Loucy (cell line): ENCODE measurements at regions not wholly inside any gene's neighbourhood (a gene's known extent, or its start where the extent isn't known, plus 50 kb on each side); places are given as distances from the start of the nearest gene placed in this dataset.

Experiments used
- H2AFZ ChIP-seq: fragments of 200-600 bp; sonication (generic); 2 replicates; pipeline ENCODE4 v1.6.0; 2016; ENCODE audit warnings: antibody characterized with exemption, mild to moderate bottlenecking, low read length, moderate library complexity
- H3F3A ChIP-seq: fragments of 200-600 bp; 2 replicates; pipeline ENCODE4 v1.6.0; 2016; ENCODE audit warnings: antibody characterized with exemption, low read depth, mild to moderate bottlenecking
- H3K27me3 ChIP-seq: fragments of 200-600 bp; sonication (generic); 2 replicates; pipeline ENCODE4 v1.6.1; 2014; ENCODE audit warnings: low read length, mild to moderate bottlenecking; ENCODE audit not compliant: insufficient read depth, poor library complexity, severe bottlenecking
- H3K36me3 ChIP-seq: fragments of 200-600 bp; sonication (generic); 2 replicates; pipeline ENCODE4 v1.6.1; 2016; ENCODE audit warnings: low read length; ENCODE audit not compliant: insufficient read depth
- H3K4me1 ChIP-seq: fragments of 200-600 bp; sonication (generic); 2 replicates; pipeline ENCODE4 v1.5.1; 2014; ENCODE audit warnings: low read length, mild to moderate bottlenecking; ENCODE audit not compliant: insufficient read depth, poor library complexity, severe bottlenecking
- H3K4me2 ChIP-seq: fragments of 200-600 bp; sonication (generic); 2 replicates; pipeline ENCODE4 v1.6.0; 2014; ENCODE audit warnings: antibody characterized with exemption, low read length, low read depth, mild to moderate bottlenecking; ENCODE audit not compliant: poor library complexity, severe bottlenecking
- H3K4me3 ChIP-seq: fragments of 200-600 bp; sonication (generic); 2 replicates; pipeline ENCODE4 v1.5.1; 2014; ENCODE audit warnings: low read length, mild to moderate bottlenecking, mixed read lengths; ENCODE audit not compliant: poor library complexity, severe bottlenecking
- H3K79me2 ChIP-seq: fragments of 200-600 bp; sonication (generic); 2 replicates; pipeline ENCODE4 v1.6.1; 2014; ENCODE audit warnings: low read length; ENCODE audit not compliant: insufficient read depth
- H3K9ac ChIP-seq: fragments of 200-600 bp; sonication (generic); 2 replicates; pipeline ENCODE4 v1.6.0; 2014; ENCODE audit warnings: mild to moderate bottlenecking, low read depth, low read length, moderate library complexity; ENCODE audit not compliant: poor library complexity, severe bottlenecking
- H3K9me2 ChIP-seq: fragments of 200-600 bp; sonication (generic); replicated peaks from 2 replicates; pipeline ENCODE4 v1.6.1; 2016; ENCODE audit warnings: low read depth, low read length, mixed read lengths
- H3K9me3 ChIP-seq: fragments of 200-600 bp; sonication (generic); 2 replicates; pipeline ENCODE4 v1.6.1; 2014; ENCODE audit warnings: mild to moderate bottlenecking, antibody characterized with exemption, low read length, low read depth; ENCODE audit not compliant: insufficient read depth
- H4K20me1 ChIP-seq: fragments of 200-600 bp; sonication (generic); 2 replicates; pipeline ENCODE4 v1.6.0; 2014; ENCODE audit warnings: antibody characterized with exemption, low read length, mild to moderate bottlenecking; ENCODE audit not compliant: insufficient read depth, poor library complexity, severe bottlenecking
- EZH2phosphoT487 ChIP-seq: fragments of 200-600 bp; IDR thresholded peaks from 2 replicates; pipeline ENCODE4 v1.6.1; 2018; ENCODE audit warnings: antibody characterized with exemption, mild to moderate bottlenecking, moderate library complexity, borderline replicate concordance
- TF ChIP-seq, protein P1 (sequence below): fragments of 200-600 bp; sonication (generic); conservative IDR thresholded peaks from 2 replicates; pipeline ENCODE4 v1.5.1; 2014; ENCODE audit warnings: mild to moderate bottlenecking, antibody characterized with exemption, low read length

DNA sequence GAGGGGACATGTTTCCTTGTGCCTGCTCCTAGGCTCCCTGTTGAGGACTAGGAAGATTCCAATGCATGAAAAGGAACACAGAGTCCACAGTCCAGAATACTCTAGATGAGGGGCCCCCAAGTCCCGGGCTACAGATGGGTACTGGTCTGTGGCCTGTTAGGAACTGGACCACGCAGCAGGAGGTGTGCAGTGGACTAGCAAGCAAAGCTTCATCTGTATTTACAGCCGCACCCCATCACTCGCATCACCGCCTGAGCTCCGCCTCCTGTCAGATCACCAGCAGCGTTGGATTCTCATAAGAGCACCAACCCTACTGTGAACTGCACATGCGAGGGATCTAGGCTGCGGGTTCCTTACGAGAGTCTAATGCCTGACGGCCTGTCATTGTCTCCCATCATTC, 233.0 kb upstream of the MKLN1 start:
- Histone ChIP-seq H3K4me3 (no peak overlapping the region), H3K36me3 (no peaks in the 10 kb centered on the region), H3K9ac (no peak overlapping the region), H3F3A (no peaks in the 10 kb centered on the region), H4K20me1 (no peaks in the 10 kb centered on the region), H3K9me3 (no peaks in the 10 kb centered on the region), H3K79me2 (no peaks in the 10 kb centered on the region), H2AFZ (no peak overlapping the region), H3K9me2 (no peaks in the 10 kb centered on the region), H3K27me3 (no peaks in the 10 kb centered on the region), H3K4me1 (no peaks in the 10 kb centered on the region), H3K4me2 (no peak overlapping the region)
- no peak for TF ChIP-seq EZH2phosphoT487

DNA sequence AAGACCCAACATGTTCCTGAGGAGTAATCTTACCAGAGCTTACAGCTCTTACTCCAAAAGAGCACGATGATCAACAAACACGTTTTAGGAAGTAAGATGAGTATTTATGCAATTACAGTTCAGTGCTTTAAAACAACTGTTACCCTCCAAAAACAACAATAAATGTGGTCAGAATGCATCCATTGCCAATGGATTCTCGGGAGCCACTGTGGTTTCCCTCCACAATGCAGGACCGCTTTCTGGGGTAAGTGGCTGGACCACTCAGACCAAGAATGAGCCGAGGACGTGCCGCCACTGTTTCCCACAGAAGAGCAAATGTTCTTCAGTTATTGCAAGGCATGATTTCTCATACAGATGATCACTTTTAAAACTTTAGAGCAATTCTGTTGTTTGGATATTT, 232.3 kb upstream of the MKLN1 start:
- TF ChIP-seq, protein P1, sequence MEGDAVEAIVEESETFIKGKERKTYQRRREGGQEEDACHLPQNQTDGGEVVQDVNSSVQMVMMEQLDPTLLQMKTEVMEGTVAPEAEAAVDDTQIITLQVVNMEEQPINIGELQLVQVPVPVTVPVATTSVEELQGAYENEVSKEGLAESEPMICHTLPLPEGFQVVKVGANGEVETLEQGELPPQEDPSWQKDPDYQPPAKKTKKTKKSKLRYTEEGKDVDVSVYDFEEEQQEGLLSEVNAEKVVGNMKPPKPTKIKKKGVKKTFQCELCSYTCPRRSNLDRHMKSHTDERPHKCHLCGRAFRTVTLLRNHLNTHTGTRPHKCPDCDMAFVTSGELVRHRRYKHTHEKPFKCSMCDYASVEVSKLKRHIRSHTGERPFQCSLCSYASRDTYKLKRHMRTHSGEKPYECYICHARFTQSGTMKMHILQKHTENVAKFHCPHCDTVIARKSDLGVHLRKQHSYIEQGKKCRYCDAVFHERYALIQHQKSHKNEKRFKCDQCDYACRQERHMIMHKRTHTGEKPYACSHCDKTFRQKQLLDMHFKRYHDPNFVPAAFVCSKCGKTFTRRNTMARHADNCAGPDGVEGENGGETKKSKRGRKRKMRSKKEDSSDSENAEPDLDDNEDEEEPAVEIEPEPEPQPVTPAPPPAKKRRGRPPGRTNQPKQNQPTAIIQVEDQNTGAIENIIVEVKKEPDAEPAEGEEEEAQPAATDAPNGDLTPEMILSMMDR: no peak
- no peak for TF ChIP-seq EZH2phosphoT487
- Histone ChIP-seq H3K9me3 (no peaks in the 10 kb centered on the region), H3K4me2 (no peak overlapping the region), H3K9ac (no peak overlapping the region), H3K4me3 (no peak overlapping the region), H3K9me2 (no peaks in the 10 kb centered on the region), H2AFZ (no peak overlapping the region), H3K36me3 (no peaks in the 10 kb centered on the region), H4K20me1 (no peaks in the 10 kb centered on the region), H3F3A (no peaks in the 10 kb centered on the region), H3K27me3 (no peaks in the 10 kb centered on the region), H3K79me2 (no peaks in the 10 kb centered on the region), H3K4me1 (no peaks in the 10 kb centered on the region)

DNA sequence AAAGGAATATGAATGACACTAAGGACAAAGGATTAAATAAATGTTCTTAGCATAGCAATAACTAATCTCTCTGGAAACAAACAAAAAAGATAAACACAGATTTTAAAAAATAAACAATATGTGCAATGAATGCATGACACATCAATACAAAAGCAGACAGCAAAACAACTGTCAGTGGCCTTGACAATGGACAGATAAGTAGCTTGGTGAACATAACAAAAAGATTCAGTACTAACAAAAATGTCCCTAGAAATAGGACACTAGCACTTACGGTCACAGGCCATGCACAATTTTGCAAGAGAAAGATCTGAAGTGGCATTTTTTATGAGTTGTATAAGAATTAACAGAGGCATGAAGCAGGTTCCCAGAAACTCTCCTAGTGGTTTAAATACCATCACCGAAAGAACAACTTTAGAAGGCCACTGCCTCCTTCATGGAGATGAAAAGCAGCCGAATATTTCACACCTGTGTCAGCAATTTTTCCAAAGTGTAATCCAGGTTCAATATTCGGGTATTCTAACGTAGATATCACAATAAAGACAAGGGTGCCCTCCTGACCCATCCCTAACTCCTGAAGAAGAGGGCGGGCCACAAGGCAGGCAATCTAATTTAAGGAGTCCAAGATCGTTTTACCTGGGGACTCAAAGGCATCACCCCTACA, 231.3 kb upstream of the MKLN1 start:
- no peaks in the 10 kb centered on the region for H3K79me2 ChIP-seq
- no peaks in the 10 kb centered on the region for H4K20me1 ChIP-seq

More for the DNA sequence above, 231.3 kb upstream of the MKLN1 start:
- Histone ChIP-seq H3K9ac (no peak overlapping the region), H3F3A (no peaks in the 10 kb centered on the region), H3K4me1 (no peaks in the 10 kb centered on the region), H3K9me3 (no peaks in the 10 kb centered on the region), H3K9me2 (no peaks in the 10 kb centered on the region), H3K36me3 (no peaks in the 10 kb centered on the region), H2AFZ (no peak overlapping the region), H3K4me3 (no peak overlapping the region), H3K4me2 (no peak overlapping the region), H3K27me3 (no peaks in the 10 kb centered on the region)
- no peak for TF ChIP-seq EZH2phosphoT487
- TF ChIP-seq, protein P1: no peak
